Activated T-cell treated with anti-CD3 and anti-CD28 coated beads, Interleukin-2, amount 50 U/mL, for 72 hours (primary cell): ENCODE measurements at regions not wholly inside any gene's neighbourhood (a gene's known extent, or its start where the extent isn't known, plus 50 kb on each side); places are given as distances from the start of the nearest gene placed in this dataset.

Source experiments
- ATAC-seq, 2 donors: fragments of 150-1000 bp; cut with Tn5 transposase; replicated peaks in 1 of 2; 2 replicates each; pipeline ENCODE4 v1.10.0; 2021; ENCODE audit warnings: moderate library complexity in 2 of 2, mild to moderate bottlenecking in 1 of 2
- DNase-seq, 2 donors: peaks; one replicate each; pipeline ENCODE4 v3.0.0; 2021 to 2022; ENCODE audit warnings: mixed read lengths in 1 of 2
- H3K27ac Mint-ChIP-seq: one replicate; pipeline ENCODE4 v1.8.0; 2022; ENCODE audit warnings: mild to moderate bottlenecking, moderate library complexity, mixed read lengths
- H3K27me3 Mint-ChIP-seq: one replicate; pipeline ENCODE4 v1.8.0; 2022; ENCODE audit warnings: low read depth, mixed read lengths
- H3K36me3 Mint-ChIP-seq, 2 donors: one replicate each; pipeline ENCODE4 v1.8.0; 2022; ENCODE audit warnings: mixed read lengths in 2 of 2, mild to moderate bottlenecking in 1 of 2; ENCODE audit not compliant: insufficient read depth in 2 of 2
- H3K4me1 Mint-ChIP-seq: one replicate; pipeline ENCODE4 v1.8.0; 2022; ENCODE audit warnings: low read depth, mixed read lengths
- H3K4me3 Mint-ChIP-seq, 2 donors: one replicate each; pipeline ENCODE4 v1.8.0; 2022; ENCODE audit warnings: mild to moderate bottlenecking in 2 of 2, mixed read lengths in 2 of 2, moderate library complexity in 2 of 2
- H3K9me3 Mint-ChIP-seq, 2 donors: one replicate each; pipeline ENCODE4 v1.8.0; 2022; ENCODE audit warnings: mixed read lengths in 2 of 2

DNA sequence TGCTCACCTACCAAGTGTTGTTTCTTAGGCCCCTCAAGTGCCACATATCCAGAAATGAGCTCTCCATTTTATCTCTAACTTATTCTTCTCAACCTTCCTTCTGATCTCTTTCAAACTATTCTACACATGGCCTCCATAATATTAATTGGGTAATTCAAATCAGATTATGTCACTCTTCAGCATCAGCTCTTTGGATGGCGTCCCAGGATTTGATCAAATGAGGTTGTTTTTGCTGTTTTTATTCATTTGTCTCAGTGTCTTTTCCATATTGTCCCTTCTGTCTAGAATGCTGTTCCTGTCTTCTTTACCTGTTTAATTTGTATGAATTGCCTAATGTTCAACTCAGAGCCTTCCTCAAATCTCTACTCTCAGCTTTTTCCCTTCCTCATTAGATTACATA, 234.6 kb upstream of the CXCL12 start:
- H3K36me3 Mint-ChIP-seq = no peaks in the 10 kb centered on the region
- no peak overlapping the region for H3K27ac Mint-ChIP-seq
- H3K4me1 Mint-ChIP-seq = no peaks in the 10 kb centered on the region
- peaks cover 0 to 5% of the 10 kb centered on the region in 2 donors for H3K9me3 Mint-ChIP-seq
- no peak for ATAC-seq
- H3K27me3 Mint-ChIP-seq = no peaks in the 10 kb centered on the region
- no peak overlapping the region for H3K4me3 Mint-ChIP-seq
- DNase-seq = no peak

DNA sequence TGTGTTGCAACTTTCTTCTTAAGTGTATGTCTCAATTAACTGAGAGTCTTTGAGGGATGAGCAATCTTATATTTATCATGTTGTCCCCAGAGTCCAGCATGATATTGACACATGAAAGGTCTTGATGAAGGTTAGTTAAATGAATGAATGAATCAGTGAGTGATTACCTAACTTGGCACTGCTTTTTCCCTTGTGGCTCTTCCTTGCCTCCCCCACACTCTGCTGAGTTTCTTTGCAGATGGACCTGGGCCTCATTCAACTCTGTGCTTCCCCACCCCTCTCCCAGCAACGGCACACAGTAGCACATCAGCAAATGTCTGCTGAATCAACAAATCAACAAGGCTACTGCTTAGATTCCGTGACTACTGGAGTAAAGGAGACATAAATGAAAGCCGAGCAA, 235.1 kb upstream of the CXCL12 start:
- H3K27me3 Mint-ChIP-seq = no peaks in the 10 kb centered on the region
- H3K36me3 Mint-ChIP-seq = no peaks in the 10 kb centered on the region
- no peak for ATAC-seq
- DNase-seq = no peak
- H3K9me3 Mint-ChIP-seq = peaks cover 0 to 5% of the 10 kb centered on the region in 2 donors
- no peaks in the 10 kb centered on the region for H3K4me1 Mint-ChIP-seq
- no peak overlapping the region for H3K27ac Mint-ChIP-seq
- no peak overlapping the region for H3K4me3 Mint-ChIP-seq

DNA sequence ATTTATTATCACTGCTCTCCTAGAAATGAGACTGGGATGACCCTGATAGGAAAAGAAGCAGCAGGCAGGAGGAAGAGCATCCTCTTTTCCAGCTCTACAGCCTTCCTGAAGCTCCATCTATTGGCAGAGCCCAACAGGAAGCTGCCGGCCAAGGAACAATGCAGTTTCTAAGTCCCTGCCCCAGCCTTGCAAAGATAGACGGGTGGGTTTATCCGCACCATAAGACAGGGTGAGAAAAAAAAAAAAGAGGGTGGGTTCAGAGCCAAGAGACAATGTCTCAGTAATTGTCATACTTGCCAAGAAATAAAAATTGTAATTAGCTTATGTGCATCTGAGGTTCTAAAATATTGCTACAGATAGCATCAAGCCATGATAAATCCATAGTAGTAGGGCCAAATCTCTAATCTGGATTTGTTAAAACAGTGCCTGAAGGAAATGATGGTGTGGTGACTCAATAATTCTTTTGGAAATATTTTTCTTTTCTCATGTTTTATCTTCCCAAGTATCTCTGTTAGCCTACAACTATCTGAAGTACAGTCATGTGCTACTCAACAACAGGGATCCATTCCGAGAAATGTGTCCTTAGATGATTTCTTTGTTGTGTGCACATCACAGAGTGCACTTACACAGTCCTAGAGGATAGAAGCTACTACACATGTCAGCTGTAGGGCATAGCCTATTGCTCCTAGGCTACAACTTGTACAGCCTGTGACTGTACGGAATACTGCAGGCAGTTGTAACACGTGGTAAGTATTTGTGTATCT, 242.9 kb upstream of the CXCL12 start:
- Mint-ChIP-seq H3K4me1 (no peaks in the 10 kb centered on the region), H3K27ac (no peak overlapping the region), H3K4me3 (no peak overlapping the region), H3K27me3 (no peaks in the 10 kb centered on the region), H3K36me3 (no peaks in the 10 kb centered on the region), H3K9me3 (peaks cover 0 to 1% of the 10 kb centered on the region in 2 donors)
- ATAC-seq = no peak
- no peak for DNase-seq

DNA sequence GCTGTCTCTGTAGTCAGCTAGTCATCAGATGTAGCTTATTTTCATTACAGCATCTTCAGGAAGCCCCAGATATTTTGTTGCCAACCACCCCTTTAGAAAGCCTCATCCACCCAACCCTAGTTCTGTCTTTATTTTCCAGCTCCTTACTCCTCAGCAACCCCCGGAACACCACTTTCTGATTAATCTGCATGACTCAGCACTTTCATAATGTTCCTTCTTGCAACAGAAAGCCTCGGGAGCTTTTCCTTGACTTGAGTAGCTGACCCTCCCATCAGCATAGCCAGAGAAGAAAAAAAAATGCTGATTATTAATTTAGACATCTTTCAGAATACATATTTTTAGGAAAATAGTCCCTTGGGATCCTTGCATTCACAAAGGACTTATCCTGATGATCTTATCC, 244.0 kb upstream of the CXCL12 start:
- H3K36me3 Mint-ChIP-seq = no peaks in the 10 kb centered on the region
- no peak overlapping the region for H3K27ac Mint-ChIP-seq
- no peak overlapping the region for H3K4me3 Mint-ChIP-seq
- DNase-seq = no peak
- no peaks in the 10 kb centered on the region for H3K27me3 Mint-ChIP-seq
- H3K4me1 Mint-ChIP-seq = no peaks in the 10 kb centered on the region
- ATAC-seq = no peak
- H3K9me3 Mint-ChIP-seq = peaks cover 0 to 1% of the 10 kb centered on the region in 2 donors

DNA sequence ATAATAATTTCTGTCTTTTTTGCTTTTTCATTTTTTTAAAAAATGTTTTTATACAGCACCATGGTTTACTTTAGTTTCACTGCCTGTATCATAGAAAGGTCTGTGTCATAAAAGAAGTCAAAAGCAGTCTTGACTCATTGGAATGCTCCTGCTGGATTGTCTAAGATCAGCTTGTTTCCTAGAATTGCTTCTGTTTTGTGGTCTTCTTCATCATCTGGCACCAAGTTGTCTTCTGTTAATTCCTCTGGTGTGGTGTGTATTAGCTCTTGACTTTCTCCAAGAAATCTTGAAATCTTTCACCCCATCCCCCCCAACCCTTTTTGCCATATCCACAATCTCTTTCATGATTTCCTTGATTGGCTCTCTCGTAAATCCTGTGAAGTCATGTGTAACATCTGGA, 250.3 kb upstream of the CXCL12 start:
- H3K27ac Mint-ChIP-seq = no peak overlapping the region
- H3K9me3 Mint-ChIP-seq = peaks cover 0 to 5% of the 10 kb centered on the region in 2 donors
- no peak for DNase-seq
- ATAC-seq = no peak
- no peaks in the 10 kb centered on the region for H3K27me3 Mint-ChIP-seq
- H3K36me3 Mint-ChIP-seq = no peaks in the 10 kb centered on the region
- H3K4me3 Mint-ChIP-seq = no peak overlapping the region
- H3K4me1 Mint-ChIP-seq = no peaks in the 10 kb centered on the region

DNA sequence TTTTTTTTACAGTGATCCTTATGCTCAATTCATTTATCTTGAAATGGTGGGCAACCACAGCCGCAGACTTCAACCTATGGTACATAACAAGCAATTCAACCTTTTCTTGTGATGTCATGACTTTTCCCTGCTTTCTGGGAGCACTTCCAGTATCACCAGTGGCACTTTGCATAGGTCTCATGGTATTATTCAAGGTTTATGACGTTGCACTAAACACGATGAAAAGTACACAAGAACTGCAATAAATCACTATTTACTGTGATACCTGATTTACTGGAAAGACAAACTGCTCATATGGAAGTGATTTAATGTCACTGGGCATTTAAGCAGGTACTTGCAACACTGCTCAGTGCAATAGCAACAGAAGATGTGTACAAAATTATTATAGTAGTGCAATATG, 251.7 kb upstream of the CXCL12 start:
- ATAC-seq = no peak
- DNase-seq = no peak
- Mint-ChIP-seq H3K27ac (no peak overlapping the region), H3K4me1 (no peaks in the 10 kb centered on the region), H3K36me3 (no peaks in the 10 kb centered on the region), H3K27me3 (no peaks in the 10 kb centered on the region), H3K9me3 (peaks cover 0 to 4% of the 10 kb centered on the region in 2 donors), H3K4me3 (no peak overlapping the region)

DNA sequence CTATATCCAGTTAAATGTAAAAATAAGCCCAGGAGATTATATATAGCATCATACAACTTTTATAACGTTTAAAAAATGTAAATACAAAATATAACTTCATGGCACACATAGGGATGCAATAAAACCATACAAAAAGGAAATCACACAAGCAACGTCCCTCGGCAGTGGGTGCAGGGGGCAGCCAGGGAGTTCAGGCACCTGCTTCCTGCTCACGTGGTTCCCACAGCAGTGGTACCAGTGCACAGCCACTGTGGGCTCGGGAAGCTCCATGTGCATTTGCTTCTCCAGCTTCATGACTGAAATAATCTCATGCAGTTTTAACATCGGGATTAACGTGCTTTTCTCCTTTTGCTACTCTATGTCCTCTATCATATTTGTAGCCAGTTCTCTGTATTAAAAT, 255.5 kb upstream of the CXCL12 start:
- Mint-ChIP-seq H3K27me3 (no peaks in the 10 kb centered on the region), H3K4me1 (no peaks in the 10 kb centered on the region), H3K27ac (no peak overlapping the region), H3K4me3 (no peak overlapping the region), H3K36me3 (no peaks in the 10 kb centered on the region), H3K9me3 (peaks cover 3 to 7% of the 10 kb centered on the region in 2 donors)
- DNase-seq = no peak
- ATAC-seq = no peak

DNA sequence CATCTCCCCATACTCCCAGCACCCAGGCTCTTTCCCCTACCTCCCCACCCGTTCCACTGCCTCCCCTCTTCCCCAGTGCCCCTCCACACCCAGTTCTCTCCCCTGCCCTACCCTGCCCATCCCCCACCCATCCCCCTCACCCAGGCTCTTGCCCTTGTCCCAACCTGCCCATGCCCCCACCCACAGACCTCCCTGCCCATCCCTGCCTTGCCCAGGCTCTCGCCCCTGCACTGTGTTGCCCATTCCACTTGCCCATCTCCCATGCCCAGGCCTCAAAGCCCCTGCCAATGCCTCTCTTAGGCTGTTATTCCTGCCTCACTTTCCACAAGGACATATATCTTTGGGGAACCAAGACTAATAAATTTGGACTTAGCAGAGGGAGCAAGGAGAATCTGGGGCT, 262.6 kb upstream of the CXCL12 start:
- no peaks in the 10 kb centered on the region for H3K4me1 Mint-ChIP-seq
- H3K27me3 Mint-ChIP-seq = no peaks in the 10 kb centered on the region
- ATAC-seq (no peak), DNase-seq (no peak)
- no peak overlapping the region for H3K4me3 Mint-ChIP-seq
- H3K27ac Mint-ChIP-seq = no peak overlapping the region
- H3K36me3 Mint-ChIP-seq = no peaks in the 10 kb centered on the region
- peaks cover 3 to 6% of the 10 kb centered on the region in 2 donors for H3K9me3 Mint-ChIP-seq

DNA sequence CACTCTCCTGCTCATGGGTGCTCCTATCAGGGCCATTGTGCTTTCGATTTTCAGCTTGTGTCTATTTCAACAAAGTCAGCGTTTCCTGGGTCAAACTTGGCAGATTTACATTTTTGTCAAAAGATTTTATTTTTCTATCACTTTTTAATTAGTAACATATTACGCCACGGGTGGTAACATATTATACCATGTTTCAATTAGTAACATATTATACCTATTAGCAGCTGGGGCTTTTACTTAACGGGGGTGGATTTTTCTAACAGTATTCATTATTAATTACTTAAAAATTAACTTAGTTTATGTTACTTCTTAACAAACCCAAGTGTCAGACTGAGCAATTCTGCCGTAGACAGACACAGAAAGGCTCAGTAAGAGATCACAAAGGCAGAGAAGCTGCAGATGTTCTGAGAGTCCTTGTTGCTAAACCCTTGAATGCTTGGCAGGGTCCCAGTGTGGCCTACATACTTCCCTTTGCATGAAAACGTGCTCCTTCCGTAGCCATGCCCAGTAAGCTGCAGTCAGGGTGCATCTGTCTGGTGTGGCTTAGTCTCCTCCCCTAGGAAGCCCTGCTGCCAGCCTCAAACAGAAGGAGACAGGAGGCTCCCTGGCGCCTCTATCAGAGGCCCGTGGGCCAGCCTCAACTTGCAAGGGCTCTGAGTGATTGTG, 263.1 kb upstream of the CXCL12 start:
- Mint-ChIP-seq H3K4me3 (no peak overlapping the region), H3K9me3 (peaks cover 3 to 6% of the 10 kb centered on the region in 2 donors), H3K4me1 (no peaks in the 10 kb centered on the region), H3K27me3 (no peaks in the 10 kb centered on the region), H3K36me3 (no peaks in the 10 kb centered on the region), H3K27ac (no peak overlapping the region)
- DNase-seq (no peak), ATAC-seq (no peak)

DNA sequence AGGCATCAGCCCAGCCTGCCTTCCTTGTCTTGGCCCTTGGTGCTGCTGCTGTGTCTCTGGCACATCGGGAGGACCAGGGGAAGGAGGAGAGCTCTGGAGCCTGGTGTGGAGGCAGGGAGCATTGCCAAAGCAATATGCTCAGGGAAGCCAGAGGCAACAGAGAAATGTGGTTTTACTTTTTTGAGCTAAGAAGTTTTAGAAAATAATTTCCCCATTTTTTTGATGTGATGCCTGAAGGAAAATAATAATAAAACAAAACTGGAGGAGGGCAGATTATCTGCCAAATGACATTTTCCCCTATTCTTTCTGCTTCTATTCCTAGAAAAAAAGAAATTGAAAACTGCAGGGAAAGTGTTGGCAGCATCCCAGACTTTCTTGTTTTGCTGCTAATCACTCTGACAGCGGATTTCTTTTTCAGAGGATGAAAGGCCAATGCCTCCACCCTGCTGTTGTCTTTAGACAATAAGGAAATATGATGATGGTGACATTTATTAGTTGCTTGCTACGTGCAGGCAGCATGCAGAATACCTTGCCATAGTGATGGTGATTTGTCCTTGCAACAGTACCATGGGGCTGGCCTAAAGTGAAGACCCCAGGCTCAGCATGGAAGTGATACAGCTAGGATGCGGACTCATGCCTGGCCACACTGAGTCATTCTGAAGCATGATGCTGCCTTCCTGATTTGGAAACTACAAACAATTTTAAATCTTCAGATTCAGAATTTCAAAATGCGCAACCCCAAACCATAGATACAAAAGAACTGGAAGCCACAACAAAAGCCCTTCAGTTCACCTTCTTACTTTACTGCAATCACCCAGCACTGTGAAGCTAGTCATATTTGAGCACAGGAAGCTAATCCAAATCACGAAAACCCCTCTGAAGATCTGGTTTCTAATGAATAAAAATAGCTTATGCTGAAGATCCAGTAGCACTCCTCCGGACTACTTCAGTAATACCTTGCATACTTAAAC, 260.2 kb upstream of the TMEM72 start:
- ATAC-seq = peak in 1 of 2 donors; percentile 28
- no peaks in the 10 kb centered on the region for H3K27me3 Mint-ChIP-seq
- no peaks in the 10 kb centered on the region for H3K9me3 Mint-ChIP-seq
- no peak overlapping the region for H3K27ac Mint-ChIP-seq
- no peak for DNase-seq
- no peak overlapping the region for H3K4me3 Mint-ChIP-seq
- H3K36me3 Mint-ChIP-seq = no peaks in the 10 kb centered on the region
- H3K4me1 Mint-ChIP-seq = no peaks in the 10 kb centered on the region

DNA sequence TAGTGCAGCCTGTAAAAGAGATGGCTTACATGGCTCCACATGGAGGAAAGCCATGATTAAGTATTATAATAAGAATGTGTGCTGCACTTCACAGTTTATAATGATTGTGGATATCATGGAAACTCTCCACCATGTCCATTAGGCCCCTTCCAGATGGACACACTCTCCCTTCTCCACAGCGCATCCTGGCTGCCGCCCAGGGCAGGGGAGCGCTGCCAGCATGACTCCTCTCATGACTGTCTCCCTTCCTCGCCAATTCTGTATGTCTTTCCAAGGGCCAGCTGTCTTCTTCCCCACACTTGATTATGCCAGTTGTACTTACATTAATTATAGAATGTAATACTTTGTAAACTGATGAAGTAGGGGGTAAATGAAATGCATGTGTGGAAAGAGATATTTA, 259.3 kb upstream of the TMEM72 start:
- Mint-ChIP-seq H3K9me3 (no peaks in the 10 kb centered on the region), H3K27me3 (no peaks in the 10 kb centered on the region), H3K36me3 (no peaks in the 10 kb centered on the region), H3K27ac (no peak overlapping the region), H3K4me1 (no peaks in the 10 kb centered on the region), H3K4me3 (no peak overlapping the region)
- no peak for ATAC-seq
- no peak for DNase-seq

DNA sequence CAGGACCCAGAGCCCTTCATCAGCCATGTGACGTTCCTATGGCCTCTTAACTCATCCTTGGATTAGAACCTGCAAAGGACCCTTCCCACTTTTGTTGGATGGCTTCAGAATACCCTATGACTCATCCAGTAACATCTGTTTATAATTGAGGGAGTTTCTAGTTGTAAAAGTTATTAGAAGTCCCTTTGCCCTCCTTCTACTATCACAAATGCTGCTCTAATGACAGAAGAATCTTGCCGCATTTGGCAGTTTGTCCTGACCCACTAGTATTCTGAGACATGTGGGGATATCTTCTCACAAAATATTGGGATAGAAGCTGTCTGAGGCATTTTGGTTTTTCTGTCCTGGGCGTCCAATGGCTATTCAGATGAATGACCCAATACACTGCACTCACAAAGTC, 251.8 kb upstream of the TMEM72 start:
- ATAC-seq = no peak

DNA sequence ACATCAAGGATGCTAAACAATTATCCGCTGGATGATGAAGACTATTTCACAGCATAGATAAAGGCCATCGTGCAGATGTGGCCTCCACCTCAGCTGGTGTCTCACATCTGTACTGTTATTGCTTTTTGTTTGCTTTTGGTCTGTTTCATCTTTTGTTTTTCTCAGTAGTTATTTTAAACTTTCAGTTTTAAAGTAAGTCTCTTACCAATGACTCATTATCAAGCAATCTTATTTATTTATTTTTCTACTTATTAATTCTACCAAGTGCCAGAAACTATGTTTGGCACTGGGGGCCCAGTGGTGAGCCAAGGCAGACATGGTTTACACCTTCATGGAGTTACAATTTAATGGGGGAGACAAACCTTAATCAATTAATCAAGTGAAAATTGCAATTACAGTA, 250.9 kb upstream of the TMEM72 start:
- no peaks in the 10 kb centered on the region for H3K36me3 Mint-ChIP-seq
- H3K9me3 Mint-ChIP-seq = no peaks in the 10 kb centered on the region
- no peaks in the 10 kb centered on the region for H3K27me3 Mint-ChIP-seq
- no peak overlapping the region for H3K4me3 Mint-ChIP-seq
- ATAC-seq (no peak), DNase-seq (no peak)
- H3K27ac Mint-ChIP-seq = no peak overlapping the region
- no peaks in the 10 kb centered on the region for H3K4me1 Mint-ChIP-seq

More for the DNA sequence above, 251.8 kb upstream of the TMEM72 start:
- H3K27me3 Mint-ChIP-seq = no peaks in the 10 kb centered on the region
- no peaks in the 10 kb centered on the region for H3K4me1 Mint-ChIP-seq
- H3K27ac Mint-ChIP-seq = no peak overlapping the region
- no peak for DNase-seq
- H3K9me3 Mint-ChIP-seq = no peaks in the 10 kb centered on the region
- no peak overlapping the region for H3K4me3 Mint-ChIP-seq
- H3K36me3 Mint-ChIP-seq = no peaks in the 10 kb centered on the region
